ENCODE measurements at regions not wholly inside any gene's neighbourhood (a gene's known extent, or its start where the extent isn't known, plus 50 kb on each side); places are given as distances from the start of the nearest gene placed in this dataset.

GRCh38 chr6:71507183-71507582 lies 218.6 kb downstream of the OGFRL1 start:
- H3K4me3 Mint-ChIP-seq, result no peak overlapping the region
- no peak overlapping the region for H3K27ac Mint-ChIP-seq
- no peak for DNase-seq
- ATAC-seq (replicated peaks in 1 of 2), result no peak
- no peaks in the 10 kb centered on the region for H3K27me3 Mint-ChIP-seq (ENCODE audit: low read depth)
- no peaks in the 10 kb centered on the region for H3K9me3 Mint-ChIP-seq
- H3K36me3 Mint-ChIP-seq (ENCODE audit: insufficient read depth in 2 of 2), result no peaks in the 10 kb centered on the region
- H3K4me1 Mint-ChIP-seq (ENCODE audit: low read depth), result no peaks in the 10 kb centered on the region

GRCh38 chr6:71509191-71510005 lies 220.8 kb downstream of the OGFRL1 start:
- no peak overlapping the region for H3K4me3 Mint-ChIP-seq
- DNase-seq, result no peak
- H3K27me3 Mint-ChIP-seq (ENCODE audit: low read depth), result no peaks in the 10 kb centered on the region
- no peak overlapping the region for H3K27ac Mint-ChIP-seq
- ATAC-seq (replicated peaks in 1 of 2), result no peak
- H3K9me3 Mint-ChIP-seq, result no peaks in the 10 kb centered on the region
- H3K4me1 Mint-ChIP-seq (ENCODE audit: low read depth), result no peaks in the 10 kb centered on the region
- no peaks in the 10 kb centered on the region for H3K36me3 Mint-ChIP-seq (ENCODE audit: insufficient read depth in 2 of 2)

GRCh38 chr6:71510057-71510713 lies 221.6 kb downstream of the OGFRL1 start:
- no peaks in the 10 kb centered on the region for H3K27me3 Mint-ChIP-seq (ENCODE audit: low read depth)
- H3K9me3 Mint-ChIP-seq, result no peaks in the 10 kb centered on the region
- DNase-seq (no peak), ATAC-seq (replicated peaks in 1 of 2) (no peak)
- H3K4me1 Mint-ChIP-seq (ENCODE audit: low read depth), result no peaks in the 10 kb centered on the region
- H3K36me3 Mint-ChIP-seq (ENCODE audit: insufficient read depth in 2 of 2), result no peaks in the 10 kb centered on the region
- no peak overlapping the region for H3K4me3 Mint-ChIP-seq
- H3K27ac Mint-ChIP-seq, result no peak overlapping the region

GRCh38 chr6:71510856-71511255 lies 222.2 kb downstream of the OGFRL1 start:
- Mint-ChIP-seq H3K36me3 (ENCODE audit: insufficient read depth in 2 of 2) (no peaks in the 10 kb centered on the region), H3K4me3 (no peak overlapping the region), H3K9me3 (no peaks in the 10 kb centered on the region), H3K27me3 (ENCODE audit: low read depth) (no peaks in the 10 kb centered on the region), H3K27ac (no peak overlapping the region), H3K4me1 (ENCODE audit: low read depth) (no peaks in the 10 kb centered on the region)
- DNase-seq, result no peak
- ATAC-seq (replicated peaks in 1 of 2), result no peak

GRCh38 chr6:71512256-71512655 lies 223.6 kb downstream of the OGFRL1 start:
- Mint-ChIP-seq H3K36me3 (ENCODE audit: insufficient read depth in 2 of 2) (no peaks in the 10 kb centered on the region), H3K4me1 (ENCODE audit: low read depth) (no peaks in the 10 kb centered on the region), H3K27me3 (ENCODE audit: low read depth) (no peaks in the 10 kb centered on the region), H3K4me3 (no peak overlapping the region), H3K9me3 (no peaks in the 10 kb centered on the region), H3K27ac (no peak overlapping the region)
- no peak for DNase-seq
- ATAC-seq (replicated peaks in 1 of 2), result no peak

- Mint-ChIP-seq H3K4me3 (no peak overlapping the region), H3K27me3 (ENCODE audit: low read depth) (no peaks in the 10 kb centered on the region), H3K27ac (no peak overlapping the region), H3K36me3 (ENCODE audit: insufficient read depth in 2 of 2) (no peaks in the 10 kb centered on the region), H3K9me3 (no peaks in the 10 kb centered on the region), H3K4me1 (ENCODE audit: low read depth) (no peaks in the 10 kb centered on the region)
- no peak for DNase-seq
- no peak for ATAC-seq (replicated peaks in 1 of 2)
Measured at GRCh38 chr6:71513036-71513435, 224.4 kb downstream of the OGFRL1 start.

- Mint-ChIP-seq H3K27me3 (ENCODE audit: low read depth) (peaks cover 4% of the 10 kb centered on the region), H3K36me3 (ENCODE audit: insufficient read depth in 2 of 2) (peaks cover 0 to 1% of the 10 kb centered on the region in 2 donors), H3K27ac (no peak overlapping the region)
Measured at GRCh38 chr6:71523548-71523947, 234.9 kb downstream of the OGFRL1 start.

GRCh38 chr6:71524201-71524600 lies 235.6 kb downstream of the OGFRL1 start:
- Mint-ChIP-seq H3K4me3 (no peak overlapping the region), H3K36me3 (ENCODE audit: insufficient read depth in 2 of 2) (peaks cover 0 to 1% of the 10 kb centered on the region in 2 donors), H3K4me1 (ENCODE audit: low read depth) (no peaks in the 10 kb centered on the region), H3K27me3 (ENCODE audit: low read depth) (peaks cover 4% of the 10 kb centered on the region), H3K27ac (no peak overlapping the region), H3K9me3 (peaks cover 0 to 1% of the 10 kb centered on the region in 2 donors)
- DNase-seq (no peak), ATAC-seq (replicated peaks in 1 of 2) (no peak)

More at GRCh38 chr6:71523548-71523947, 234.9 kb downstream of the OGFRL1 start:
- no peaks in the 10 kb centered on the region for H3K4me1 Mint-ChIP-seq (ENCODE audit: low read depth)
- no peak overlapping the region for H3K4me3 Mint-ChIP-seq
- H3K9me3 Mint-ChIP-seq, result peaks cover 0 to 1% of the 10 kb centered on the region in 2 donors
- no peak for ATAC-seq (replicated peaks in 1 of 2)
- no peak for DNase-seq

GRCh38 chr6:71527886-71528285 lies 239.3 kb downstream of the OGFRL1 start:
- Mint-ChIP-seq H3K9me3 (peaks cover 0 to 1% of the 10 kb centered on the region in 2 donors), H3K27ac (no peak overlapping the region), H3K4me1 (ENCODE audit: low read depth) (no peaks in the 10 kb centered on the region), H3K4me3 (no peak overlapping the region), H3K27me3 (ENCODE audit: low read depth) (no peaks in the 10 kb centered on the region), H3K36me3 (ENCODE audit: insufficient read depth in 2 of 2) (no peaks in the 10 kb centered on the region)
- DNase-seq (no peak), ATAC-seq (replicated peaks in 1 of 2) (no peak)

GRCh38 chr6:71529026-71529425 lies 240.4 kb downstream of the OGFRL1 start:
- peaks cover 0 to 1% of the 10 kb centered on the region in 2 donors for H3K9me3 Mint-ChIP-seq
- no peaks in the 10 kb centered on the region for H3K27me3 Mint-ChIP-seq (ENCODE audit: low read depth)
- DNase-seq, result no peak
- ATAC-seq (replicated peaks in 1 of 2), result no peak
- H3K4me1 Mint-ChIP-seq (ENCODE audit: low read depth), result no peaks in the 10 kb centered on the region
- H3K36me3 Mint-ChIP-seq (ENCODE audit: insufficient read depth in 2 of 2), result no peaks in the 10 kb centered on the region
- H3K4me3 Mint-ChIP-seq, result no peak overlapping the region
- no peak overlapping the region for H3K27ac Mint-ChIP-seq

- ATAC-seq (replicated peaks in 1 of 2) (no peak), DNase-seq (no peak)
- Mint-ChIP-seq H3K4me1 (ENCODE audit: low read depth) (no peaks in the 10 kb centered on the region), H3K27ac (no peak overlapping the region), H3K27me3 (ENCODE audit: low read depth) (no peaks in the 10 kb centered on the region), H3K9me3 (peaks cover 0 to 1% of the 10 kb centered on the region in 2 donors), H3K4me3 (no peak overlapping the region), H3K36me3 (ENCODE audit: insufficient read depth in 2 of 2) (no peaks in the 10 kb centered on the region)
Measured at GRCh38 chr6:71529769-71530168, 241.2 kb downstream of the OGFRL1 start.

- H3K4me3 Mint-ChIP-seq, result no peak overlapping the region
- H3K27ac Mint-ChIP-seq, result no peak overlapping the region
- ATAC-seq (replicated peaks in 1 of 2) (no peak), DNase-seq (no peak)
- H3K27me3 Mint-ChIP-seq (ENCODE audit: low read depth), result no peaks in the 10 kb centered on the region
- H3K36me3 Mint-ChIP-seq (ENCODE audit: insufficient read depth in 2 of 2), result no peaks in the 10 kb centered on the region
- H3K4me1 Mint-ChIP-seq (ENCODE audit: low read depth), result no peaks in the 10 kb centered on the region
- H3K9me3 Mint-ChIP-seq, result peaks cover 0 to 1% of the 10 kb centered on the region in 2 donors
Measured at GRCh38 chr6:71531006-71531405, 242.4 kb downstream of the OGFRL1 start.

GRCh38 chr6:71531841-71532240 lies 243.2 kb downstream of the OGFRL1 start:
- ATAC-seq (replicated peaks in 1 of 2) (no peak), DNase-seq (no peak)
- Mint-ChIP-seq H3K27ac (no peak overlapping the region), H3K4me3 (no peak overlapping the region), H3K9me3 (no peaks in the 10 kb centered on the region), H3K36me3 (ENCODE audit: insufficient read depth in 2 of 2) (no peaks in the 10 kb centered on the region), H3K4me1 (ENCODE audit: low read depth) (no peaks in the 10 kb centered on the region), H3K27me3 (ENCODE audit: low read depth) (no peaks in the 10 kb centered on the region)
